NCI-H345 treated with DMSO at 0.1 percent for 48 hours (cell line): ENCODE measurements at regions not wholly inside any gene's neighbourhood (a gene's known extent, or its start where the extent isn't known, plus 50 kb on each side); places are given as distances from the start of the nearest gene placed in this dataset.
A peak's percentile ranks its signal among the peaks of the same experiment; 100 is the strongest.

Experiments
- DNase-seq: peaks from one replicate; lab custom pipeline; 2025; ENCODE audit not compliant: unreplicated experiment; lab: John Stamatoyannopoulos, UW

- no peak for DNase-seq
Measured at GRCh38 chr1:37237948-37238347, 203.6 kb upstream of the GRIK3 start.

GRCh38 chr1:37238364-37239224, 204.3 kb upstream of the GRIK3 start:
- peak; percentile 86 for DNase-seq

GRCh38 chr1:37239225-37239740, 205.0 kb upstream of the GRIK3 start:
- DNase-seq, result no peak

- peak; percentile 87 for DNase-seq
Measured at GRCh38 chr1:37240897-37241296, 206.6 kb upstream of the GRIK3 start.

GRCh38 chr1:37242501-37242900, 208.2 kb upstream of the GRIK3 start:
- DNase-seq, result no peak

- no peak for DNase-seq
Measured at GRCh38 chr1:37243368-37244082, 209.2 kb upstream of the GRIK3 start.

GRCh38 chr1:37244083-37244480, 209.8 kb upstream of the GRIK3 start:
- DNase-seq, result no peak

GRCh38 chr1:37244815-37245214, 210.5 kb upstream of the GRIK3 start:
- DNase-seq, result no peak

GRCh38 chr1:37246631-37247030, 212.3 kb upstream of the GRIK3 start:
- DNase-seq, result no peak

- DNase-seq, result no peak
Measured at GRCh38 chr1:37250371-37250770, 216.1 kb upstream of the GRIK3 start.

- no peak for DNase-seq
Measured at GRCh38 chr1:37255136-37255795, 219.1 kb upstream of the ZC3H12A start.

GRCh38 chr1:37255868-37256267, 218.5 kb upstream of the ZC3H12A start:
- DNase-seq, result no peak

- no peak for DNase-seq
Measured at GRCh38 chr1:37257646-37258045, 216.7 kb upstream of the ZC3H12A start.

GRCh38 chr1:37258068-37258467, 216.3 kb upstream of the ZC3H12A start:
- DNase-seq, result no peak

GRCh38 chr1:37259019-37259418, 215.4 kb upstream of the ZC3H12A start:
- DNase-seq, result no peak

- DNase-seq, result no peak
Measured at GRCh38 chr1:37261129-37261528, 213.3 kb upstream of the ZC3H12A start.

- DNase-seq, result no peak
Measured at GRCh38 chr1:37262439-37263170, 211.8 kb upstream of the ZC3H12A start.

- no peak for DNase-seq
Measured at GRCh38 chr1:37265156-37265555, 209.2 kb upstream of the ZC3H12A start.

GRCh38 chr1:37265786-37266667, 208.4 kb upstream of the ZC3H12A start:
- DNase-seq, result peak; percentile 63
